GM19351 (cell line): ENCODE measurements at regions not wholly inside any gene's neighbourhood (a gene's known extent, or its start where the extent isn't known, plus 50 kb on each side); places are given as distances from the start of the nearest gene placed in this dataset.
"Not testable (repeated sequence)": the region's sequence is repeated elsewhere in the genome, so short reads cannot be mapped to it uniquely, and the experiment has no call there.

Source experiments
- ATAC-seq: cut with Tn5 transposase; IDR thresholded peaks from one replicate; pipeline ENCODE4 v1.9.1; 2021; ENCODE audit warnings: mild to moderate bottlenecking, moderate library complexity; ENCODE audit not compliant: unreplicated experiment

DNA sequence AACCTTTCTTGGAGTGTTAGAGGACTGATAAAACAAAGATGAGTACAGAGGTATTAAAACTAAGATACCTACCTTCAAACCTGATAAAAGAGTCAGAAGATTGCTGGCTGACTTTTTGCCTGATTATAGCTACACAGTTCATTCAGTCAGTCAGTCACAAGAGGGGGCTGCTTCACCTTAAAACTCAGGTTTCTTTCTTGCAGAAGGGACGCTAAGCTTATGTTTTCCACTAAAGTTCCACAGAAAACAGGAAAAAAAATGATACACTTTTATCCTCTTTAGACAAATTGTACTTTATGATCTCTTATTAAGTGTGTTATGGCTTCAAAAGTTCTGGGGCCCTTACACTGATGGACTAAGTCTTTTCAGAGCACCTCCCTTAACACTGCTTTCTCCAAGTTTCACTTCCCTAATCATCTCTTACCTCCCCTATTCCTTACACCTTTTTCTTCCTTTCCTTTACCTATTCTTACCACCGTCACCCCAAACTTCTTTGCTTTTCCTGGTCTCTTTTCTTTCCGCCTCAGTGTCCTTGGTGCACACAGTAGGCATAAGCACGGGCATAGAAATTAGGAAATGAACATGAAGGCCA lies 448.7 kb upstream of the OR4E1 start:
- ATAC-seq = no peak

DNA sequence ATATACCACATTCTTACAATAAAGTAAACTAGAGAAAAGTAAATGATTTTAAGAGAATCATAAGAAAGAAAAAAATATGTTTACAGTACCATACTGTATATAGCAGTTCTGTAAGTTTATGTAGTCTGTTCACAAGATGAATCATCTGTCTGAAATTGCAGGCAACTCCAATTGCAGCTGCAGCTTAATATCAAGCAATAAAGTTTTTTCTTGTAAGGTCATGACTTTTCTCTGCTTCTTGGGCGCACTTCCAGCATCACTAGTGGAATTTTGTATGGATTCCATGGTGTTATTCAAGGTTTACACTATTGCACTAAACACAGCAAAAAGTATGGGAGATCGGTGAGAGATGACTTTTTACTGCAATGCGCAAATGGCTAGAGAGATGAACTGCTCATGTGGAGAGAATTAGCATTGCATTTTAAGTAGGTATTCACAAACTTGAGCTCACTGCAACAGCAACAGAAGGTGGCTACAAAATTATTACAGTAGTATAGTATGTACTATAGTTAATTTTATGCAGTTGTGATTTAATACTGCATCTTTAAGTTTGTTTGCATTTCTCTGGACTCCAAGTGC lies 445.4 kb upstream of the OR4E1 start:
- ATAC-seq = no peak

DNA sequence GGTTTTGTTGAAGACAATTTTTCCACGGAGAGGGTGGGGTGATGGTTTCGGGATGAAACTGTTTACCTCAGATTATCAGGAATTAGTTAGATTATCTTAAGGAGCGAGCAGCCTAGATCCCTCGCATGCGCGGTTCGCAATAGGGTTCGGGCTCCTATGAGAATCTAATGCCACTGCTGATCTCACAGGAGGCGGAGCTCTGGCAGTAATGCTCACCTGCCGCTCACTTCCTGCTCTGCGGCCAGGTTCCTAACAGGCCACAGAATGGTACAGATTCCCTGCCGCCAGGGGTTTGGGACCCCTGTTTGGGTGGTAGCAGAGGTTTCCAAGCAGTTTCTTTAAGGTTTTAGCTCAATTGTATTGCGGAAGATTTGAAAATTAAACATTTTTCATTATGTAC lies 439.8 kb upstream of the OR4E1 start:
- no peak for ATAC-seq

DNA sequence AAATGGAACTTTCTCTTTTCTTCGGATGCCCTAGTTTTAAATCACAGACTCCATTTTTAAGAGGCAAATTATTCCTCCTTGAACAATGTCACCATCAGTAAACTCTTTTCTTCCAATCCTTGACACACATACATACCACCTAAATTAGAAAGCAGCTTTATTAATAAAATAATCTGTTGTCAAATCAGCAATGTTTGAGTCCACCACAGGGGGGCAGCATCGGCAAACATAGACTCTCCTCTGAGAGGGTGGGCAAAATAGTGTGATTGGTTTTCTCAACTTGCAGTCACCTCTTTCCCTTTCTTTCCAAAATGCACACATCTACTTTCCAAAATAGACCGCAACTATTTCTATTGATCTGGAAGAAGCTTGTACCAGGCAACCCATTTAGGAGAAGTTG lies 438.4 kb upstream of the OR4E1 start:
- ATAC-seq = no peak

DNA sequence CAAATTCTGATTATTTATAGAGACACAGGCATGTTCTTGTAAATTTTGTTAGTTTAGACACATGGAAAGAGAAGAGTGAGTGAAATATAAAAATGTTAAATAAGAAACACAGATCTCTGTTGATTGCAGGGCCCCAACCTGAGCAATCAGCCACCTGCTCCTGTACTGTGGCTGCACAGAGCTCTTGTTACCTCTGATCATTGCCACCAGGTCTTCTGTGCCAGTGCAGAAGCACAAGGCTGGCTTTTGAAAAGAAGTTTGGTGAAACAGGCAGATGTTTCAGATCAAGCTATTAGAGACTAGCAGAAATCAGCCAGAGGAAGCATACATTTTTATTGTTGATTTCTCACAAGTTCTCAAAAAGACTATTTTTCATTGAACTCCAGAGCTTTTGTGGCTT lies 434.1 kb upstream of the OR4E1 start:
- no peak for ATAC-seq

DNA sequence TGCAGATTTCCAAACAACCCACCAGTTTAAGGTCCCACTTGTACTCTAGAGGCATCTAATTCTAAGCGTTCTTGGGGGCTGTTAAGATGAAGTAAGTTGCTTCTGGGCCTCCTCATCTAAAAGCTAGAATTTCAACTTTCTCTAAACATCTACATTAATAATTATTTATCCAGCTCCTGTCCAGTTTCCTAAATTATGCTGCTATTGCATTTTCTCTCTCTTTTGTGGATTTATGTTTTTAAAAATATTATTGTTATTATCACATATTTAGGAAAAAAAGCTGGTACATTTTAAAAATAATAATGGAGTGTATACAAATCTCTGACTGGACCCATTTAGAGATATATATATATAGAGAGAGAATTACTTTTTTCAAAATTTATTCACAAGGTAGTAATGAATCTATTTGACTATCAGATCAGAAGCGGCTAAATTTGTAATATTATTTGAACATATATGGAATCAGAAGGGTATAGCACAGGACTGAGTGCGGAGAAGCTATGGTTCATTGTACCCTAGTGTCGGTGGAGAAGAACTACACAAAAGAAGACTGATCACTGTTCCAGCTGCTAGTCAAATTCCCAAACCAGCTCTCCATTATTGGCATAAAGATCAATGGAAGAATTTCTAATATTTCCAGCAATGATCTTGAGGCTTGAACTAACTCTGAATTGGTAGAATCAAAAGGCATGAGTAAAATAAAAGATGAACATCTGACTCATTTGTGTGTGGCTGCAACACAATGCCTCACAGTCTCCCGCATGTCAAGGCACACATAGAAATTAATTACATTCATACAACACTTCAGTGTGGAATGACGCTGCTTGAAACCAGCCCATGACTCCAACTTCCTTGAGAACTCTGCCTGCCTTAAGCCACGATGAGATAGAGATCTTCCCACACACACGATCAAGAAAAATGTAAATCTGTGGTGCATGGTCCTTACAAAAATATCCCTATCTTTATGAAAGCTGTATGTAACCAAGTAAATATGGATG lies 433.4 kb upstream of the OR4E1 start:
- no peak for ATAC-seq

DNA sequence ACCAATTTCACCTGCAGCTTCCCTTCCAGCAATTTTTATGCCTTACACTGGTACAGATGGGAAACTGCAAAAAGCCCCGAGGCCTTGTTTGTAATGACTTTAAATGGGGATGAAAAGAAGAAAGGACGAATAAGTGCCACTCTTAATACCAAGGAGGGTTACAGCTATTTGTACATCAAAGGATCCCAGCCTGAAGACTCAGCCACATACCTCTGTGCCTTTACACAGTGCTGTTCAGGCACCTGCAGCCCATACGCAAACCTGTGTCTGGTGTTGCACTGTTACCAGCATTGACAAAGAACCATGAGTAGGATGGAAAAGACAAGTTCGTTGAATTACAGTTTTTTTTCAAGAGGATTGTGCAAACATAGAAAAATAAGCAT lies 432.0 kb upstream of the OR4E1 start:
- no peak for ATAC-seq

DNA sequence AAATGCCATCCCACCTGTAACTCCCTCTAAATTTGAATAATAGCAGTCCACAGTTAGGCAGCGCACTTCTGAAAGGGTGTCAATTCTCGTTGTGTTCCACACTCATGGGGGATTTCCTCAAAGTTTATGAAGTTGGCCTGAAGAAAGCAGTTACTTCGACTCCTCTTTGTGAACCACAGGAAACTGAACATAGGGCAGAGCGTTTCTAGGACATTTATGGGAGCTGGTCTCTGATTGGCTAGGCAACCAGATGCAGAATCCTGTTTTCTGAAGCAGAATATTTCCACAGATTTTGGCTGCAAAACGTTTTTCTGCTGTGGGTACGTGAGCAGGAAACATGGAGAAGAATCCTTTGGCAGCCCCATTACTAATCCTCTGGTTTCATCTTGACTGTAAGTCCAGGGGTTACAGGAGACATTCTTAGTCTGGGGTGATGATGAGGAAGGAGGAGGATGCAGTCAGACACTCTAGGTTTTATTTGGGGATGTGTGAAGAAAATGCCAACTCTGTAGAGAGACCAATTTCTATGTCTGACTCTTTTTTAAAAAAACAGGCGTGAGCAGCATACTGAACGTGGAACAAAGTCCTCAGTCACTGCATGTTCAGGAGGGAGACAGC lies 431.5 kb upstream of the OR4E1 start:
- ATAC-seq = no peak

DNA sequence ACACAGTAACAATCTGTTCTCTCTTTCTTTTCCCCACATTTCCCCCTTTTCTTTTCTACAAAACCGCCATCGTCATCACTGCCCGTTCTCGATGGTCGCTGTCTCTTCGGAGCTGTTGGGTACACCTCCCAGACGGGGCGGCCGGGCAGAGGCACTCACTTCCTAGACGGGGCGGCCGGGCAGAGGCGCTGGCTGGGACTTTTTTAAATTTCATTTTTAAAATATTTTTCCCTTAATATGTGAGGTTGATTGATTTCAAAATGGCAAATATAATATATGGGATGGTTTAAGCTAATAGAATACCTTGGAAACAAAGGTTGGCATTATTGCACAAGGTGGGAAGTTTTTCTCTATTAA lies 427.1 kb upstream of the OR4E1 start:
- ATAC-seq = not testable (repeated sequence)

DNA sequence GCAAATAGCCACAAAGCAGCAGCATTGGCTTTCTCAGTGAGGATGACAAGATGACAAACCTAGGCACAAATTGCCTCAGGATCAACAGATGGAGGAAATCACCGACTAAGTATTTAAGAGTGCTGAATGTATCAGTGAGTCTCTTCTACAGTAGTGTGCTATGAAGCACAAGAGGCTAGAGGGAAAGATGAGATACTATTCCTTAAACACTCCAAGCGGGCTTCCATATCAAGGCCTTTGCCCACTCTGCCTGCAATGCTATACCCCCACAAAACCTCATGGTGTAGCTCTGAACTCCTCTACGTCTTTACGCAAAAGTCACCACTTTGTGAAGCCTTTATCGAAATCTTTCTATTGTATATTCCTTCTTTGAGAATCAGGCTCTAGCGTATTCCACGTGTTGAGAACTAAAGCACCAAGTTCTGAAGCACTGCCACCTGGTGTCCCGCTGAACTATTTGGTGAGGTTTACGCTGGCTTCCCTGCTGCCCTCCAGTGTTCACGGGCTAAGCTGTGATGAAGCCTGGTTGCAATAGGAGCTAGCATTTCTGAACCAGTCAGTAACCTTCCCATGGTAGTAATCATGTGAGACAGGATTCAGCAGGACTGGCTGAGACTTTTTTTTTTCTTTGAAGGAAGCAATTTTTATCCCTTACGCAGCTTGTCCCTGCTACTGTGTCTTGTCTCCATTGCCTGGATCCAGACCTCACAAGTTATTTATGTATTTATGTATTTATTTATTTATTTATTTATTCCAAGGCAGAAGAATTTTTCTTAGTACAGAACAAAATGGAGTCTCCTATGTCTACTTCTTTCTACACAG lies 426.5 kb upstream of the OR4E1 start:
- peak; percentile 85 for ATAC-seq

DNA sequence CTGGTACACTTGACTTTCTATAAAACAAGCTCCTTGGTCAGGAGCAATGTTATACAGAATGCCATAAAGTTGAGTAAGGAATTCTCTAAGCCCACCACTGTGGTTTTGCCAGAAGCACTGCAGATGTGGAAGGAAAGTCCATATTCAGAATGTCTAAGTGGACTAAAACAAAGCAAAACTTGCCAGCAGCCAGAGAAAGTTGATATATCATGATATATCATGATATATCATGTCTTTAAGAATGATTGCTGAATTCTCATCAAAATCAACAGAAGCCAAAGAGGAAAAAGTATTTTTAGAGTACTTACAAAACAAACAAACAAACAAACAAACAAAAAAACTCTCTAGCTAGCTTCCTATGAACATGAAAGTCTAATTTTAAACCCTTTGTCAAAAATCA lies 424.8 kb upstream of the OR4E1 start:
- no peak for ATAC-seq

DNA sequence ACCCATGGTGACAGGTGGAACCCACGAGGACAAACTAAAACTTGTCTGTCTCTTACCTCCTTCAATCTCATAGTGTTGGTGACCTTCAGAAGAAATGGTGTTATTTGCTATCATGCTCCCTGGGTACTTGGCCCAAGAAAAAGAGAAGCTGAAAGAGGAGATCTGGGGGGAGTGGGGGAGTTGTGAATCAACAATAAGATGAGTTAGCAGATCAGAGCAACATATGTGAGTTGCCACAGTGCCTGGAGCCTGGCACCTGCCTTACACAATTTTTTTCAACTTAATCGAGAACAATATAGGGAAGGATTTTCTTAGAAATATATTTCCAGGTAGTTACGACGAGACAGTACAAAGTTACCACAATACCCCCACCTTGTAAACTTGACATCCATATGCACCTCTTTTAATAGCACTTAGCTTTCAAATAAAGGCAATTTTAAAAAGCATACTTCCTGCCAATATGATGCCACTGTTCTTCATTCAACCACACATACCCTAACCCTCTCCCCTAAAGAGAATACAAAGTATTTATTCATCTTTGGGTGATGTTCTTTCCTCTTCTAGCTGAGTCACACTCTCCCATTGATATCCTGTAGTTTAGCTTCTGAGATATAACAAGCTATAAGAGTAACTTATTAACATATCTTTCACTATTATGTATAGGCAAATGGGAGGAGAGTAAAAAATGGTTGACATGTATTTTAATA lies 424.1 kb upstream of the OR4E1 start:
- ATAC-seq = no peak

DNA sequence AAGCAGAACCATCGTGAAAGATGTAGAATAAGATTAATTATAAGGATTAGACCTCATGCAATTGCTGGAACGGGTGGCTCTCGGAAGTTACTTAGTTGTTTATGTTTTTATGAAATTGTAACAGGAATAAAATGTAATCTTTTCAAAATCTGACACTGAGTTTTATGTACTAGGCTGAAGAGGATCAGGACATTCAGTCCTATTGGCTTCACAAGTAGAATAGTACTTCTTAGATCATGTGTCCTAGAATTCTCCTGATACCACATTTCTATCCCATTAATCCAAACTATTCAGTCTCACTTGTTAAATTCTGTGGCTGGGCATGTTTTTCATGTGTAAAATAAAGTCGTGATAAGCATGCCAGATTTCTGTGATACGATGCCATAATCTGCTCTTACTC lies 423.5 kb upstream of the OR4E1 start:
- ATAC-seq = no peak

DNA sequence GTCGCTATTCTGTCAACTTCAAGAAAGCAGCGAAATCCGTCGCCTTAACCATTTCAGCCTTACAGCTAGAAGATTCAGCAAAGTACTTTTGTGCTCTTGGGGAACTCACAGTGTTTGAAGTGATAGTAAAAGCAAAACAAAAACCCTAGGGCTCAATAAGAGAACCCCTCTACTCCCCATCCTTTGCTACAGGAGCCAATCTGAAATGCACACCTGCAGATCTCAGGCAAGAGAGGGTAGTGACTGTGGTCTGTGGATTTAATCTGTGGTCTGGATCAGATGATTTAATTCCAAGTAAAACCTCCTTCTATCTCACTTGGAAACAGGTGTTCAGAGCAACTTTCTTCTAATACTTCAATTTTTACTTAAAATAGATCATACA lies 422.9 kb upstream of the OR4E1 start:
- ATAC-seq = peak; percentile 48

DNA sequence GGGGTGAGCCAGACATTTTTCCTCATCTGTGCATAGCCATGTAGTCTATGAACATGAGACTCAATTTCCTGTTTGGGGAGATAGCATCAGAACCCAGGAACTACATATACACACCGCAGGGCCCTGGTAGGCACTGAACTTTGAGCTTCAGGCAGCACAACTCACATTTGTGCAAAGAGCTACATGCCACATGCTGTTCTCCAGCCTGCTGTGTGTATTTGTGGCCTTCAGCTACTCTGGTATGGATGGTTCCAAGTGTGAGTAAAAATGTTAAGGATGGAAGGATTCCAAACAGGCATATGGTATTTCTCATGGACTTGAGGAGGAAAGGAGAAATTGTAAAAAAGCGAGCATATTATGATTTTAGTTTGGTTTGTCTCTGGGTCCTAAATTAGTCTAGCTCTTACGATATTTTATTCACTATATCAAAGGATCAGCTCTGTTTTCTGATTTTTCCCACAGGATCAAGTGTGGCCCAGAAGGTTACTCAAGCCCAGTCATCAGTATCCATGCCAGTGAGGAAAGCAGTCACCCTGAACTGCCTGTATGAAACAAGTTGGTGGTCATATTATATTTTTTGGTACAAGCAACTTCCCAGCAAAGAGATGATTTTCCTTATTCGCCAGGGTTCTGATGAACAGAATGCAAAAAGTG lies 422.4 kb upstream of the OR4E1 start:
- ATAC-seq = no peak

DNA sequence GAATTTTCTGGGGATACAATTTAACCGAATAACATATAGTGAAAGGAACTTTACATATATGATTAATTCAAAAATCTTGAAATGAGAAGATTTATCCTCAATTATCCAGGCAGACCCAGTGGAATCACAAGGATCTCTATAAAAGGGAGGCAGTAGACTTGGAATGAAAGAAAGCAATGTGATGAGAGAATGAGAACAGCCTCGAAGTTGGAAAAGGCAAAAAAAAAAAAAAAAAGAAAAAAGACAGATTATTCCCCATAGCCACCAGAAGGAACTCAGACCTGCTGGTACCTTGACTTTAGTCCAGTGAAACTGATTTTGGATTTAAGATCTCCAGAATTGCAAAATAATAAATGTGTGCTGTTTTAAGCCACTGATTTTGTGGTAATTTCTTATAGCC lies 416.3 kb upstream of the OR4E1 start:
- no peak for ATAC-seq

DNA sequence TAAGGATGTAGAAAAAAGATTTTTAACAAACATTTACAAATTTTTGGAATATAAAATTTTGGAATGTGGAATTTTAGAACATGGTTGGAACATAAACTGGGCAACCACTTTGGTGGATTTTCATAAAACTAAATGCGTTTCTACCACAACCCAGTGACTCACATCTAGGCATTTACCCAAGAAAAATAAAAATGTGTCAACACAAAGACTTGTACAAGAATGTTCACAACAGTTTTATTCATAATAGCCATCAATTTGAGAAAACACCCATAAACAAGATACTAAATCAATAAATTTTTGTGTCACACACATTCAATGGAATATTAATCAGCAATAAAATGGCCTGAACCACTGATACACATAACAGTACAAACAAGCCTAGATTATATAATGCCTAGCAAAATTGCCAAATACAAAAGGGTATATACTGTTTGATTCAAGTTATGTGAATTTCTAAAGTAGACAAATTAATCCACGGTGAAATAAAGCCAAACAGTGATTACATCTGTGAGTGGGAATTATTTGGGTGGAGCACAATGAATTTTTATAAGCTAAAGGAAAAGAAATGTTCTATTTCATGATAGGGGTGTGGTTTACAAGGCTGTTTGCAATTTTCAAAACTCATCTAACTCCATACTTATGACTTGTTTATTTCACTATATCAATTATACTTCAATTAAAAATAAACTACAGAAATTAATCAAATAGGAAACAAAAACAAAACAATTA lies 415.2 kb upstream of the OR4E1 start:
- no peak for ATAC-seq

DNA sequence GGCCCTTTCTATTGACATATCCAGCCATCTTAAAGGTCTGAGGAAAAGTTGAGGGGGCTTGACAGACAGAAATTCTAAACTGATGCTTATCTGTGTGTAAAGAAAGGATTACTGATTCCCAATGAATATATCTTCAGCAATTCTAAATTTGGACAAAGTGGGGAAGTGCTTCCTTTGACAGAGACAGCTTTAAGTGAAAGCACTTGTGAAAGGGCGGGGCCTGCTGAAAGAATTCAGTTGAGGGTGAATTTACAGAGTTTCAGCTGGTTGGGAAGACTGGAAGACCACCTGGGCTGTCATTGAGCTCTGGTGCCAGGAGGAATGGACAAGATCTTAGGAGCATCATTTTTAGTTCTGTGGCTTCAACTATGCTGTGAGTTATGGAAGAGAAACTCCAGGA lies 412.5 kb upstream of the OR4E1 start:
- ATAC-seq = no peak
